ENCODE measurements at regions not wholly inside any gene's neighbourhood (a gene's known extent, or its start where the extent isn't known, plus 50 kb on each side); places are given as distances from the start of the nearest gene placed in this dataset.
"Not testable (repeated sequence)": the region's sequence is repeated elsewhere in the genome, so short reads cannot be mapped to it uniquely, and the experiment has no call there.

DNA sequence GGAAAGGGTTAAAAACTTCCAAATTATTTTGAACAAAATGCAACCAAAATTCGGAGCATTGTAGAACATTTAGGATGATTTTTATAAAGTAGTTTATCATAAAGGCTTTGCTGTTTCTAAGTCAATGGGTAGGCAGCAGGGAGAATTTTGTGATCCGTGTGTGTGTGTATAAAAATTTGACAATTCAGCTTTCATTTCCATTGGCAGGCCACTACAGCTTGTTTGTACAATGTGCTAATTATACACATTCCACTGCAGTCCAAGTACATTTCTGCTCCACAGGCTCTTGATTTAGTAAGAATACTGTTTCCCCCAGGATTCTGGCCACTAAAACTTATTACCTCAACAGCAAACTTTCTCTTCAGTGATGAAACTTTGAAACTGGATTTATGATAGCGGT lies 71.8 kb upstream of the LTBP1 start:
- ChIA-PET CTCF (no interaction called here), POLR2A (ENCODE audit: low non-redundant PET) (no interaction called here)
- no peak overlapping the region for H3K27ac ChIP-seq
- DNase-seq (ENCODE audit: low spot score), result no peak
- TF ChIP-seq, protein P1, sequence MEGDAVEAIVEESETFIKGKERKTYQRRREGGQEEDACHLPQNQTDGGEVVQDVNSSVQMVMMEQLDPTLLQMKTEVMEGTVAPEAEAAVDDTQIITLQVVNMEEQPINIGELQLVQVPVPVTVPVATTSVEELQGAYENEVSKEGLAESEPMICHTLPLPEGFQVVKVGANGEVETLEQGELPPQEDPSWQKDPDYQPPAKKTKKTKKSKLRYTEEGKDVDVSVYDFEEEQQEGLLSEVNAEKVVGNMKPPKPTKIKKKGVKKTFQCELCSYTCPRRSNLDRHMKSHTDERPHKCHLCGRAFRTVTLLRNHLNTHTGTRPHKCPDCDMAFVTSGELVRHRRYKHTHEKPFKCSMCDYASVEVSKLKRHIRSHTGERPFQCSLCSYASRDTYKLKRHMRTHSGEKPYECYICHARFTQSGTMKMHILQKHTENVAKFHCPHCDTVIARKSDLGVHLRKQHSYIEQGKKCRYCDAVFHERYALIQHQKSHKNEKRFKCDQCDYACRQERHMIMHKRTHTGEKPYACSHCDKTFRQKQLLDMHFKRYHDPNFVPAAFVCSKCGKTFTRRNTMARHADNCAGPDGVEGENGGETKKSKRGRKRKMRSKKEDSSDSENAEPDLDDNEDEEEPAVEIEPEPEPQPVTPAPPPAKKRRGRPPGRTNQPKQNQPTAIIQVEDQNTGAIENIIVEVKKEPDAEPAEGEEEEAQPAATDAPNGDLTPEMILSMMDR (conservative IDR thresholded peaks at IDR 0.05; ENCODE audit: low read depth), result no peak

DNA sequence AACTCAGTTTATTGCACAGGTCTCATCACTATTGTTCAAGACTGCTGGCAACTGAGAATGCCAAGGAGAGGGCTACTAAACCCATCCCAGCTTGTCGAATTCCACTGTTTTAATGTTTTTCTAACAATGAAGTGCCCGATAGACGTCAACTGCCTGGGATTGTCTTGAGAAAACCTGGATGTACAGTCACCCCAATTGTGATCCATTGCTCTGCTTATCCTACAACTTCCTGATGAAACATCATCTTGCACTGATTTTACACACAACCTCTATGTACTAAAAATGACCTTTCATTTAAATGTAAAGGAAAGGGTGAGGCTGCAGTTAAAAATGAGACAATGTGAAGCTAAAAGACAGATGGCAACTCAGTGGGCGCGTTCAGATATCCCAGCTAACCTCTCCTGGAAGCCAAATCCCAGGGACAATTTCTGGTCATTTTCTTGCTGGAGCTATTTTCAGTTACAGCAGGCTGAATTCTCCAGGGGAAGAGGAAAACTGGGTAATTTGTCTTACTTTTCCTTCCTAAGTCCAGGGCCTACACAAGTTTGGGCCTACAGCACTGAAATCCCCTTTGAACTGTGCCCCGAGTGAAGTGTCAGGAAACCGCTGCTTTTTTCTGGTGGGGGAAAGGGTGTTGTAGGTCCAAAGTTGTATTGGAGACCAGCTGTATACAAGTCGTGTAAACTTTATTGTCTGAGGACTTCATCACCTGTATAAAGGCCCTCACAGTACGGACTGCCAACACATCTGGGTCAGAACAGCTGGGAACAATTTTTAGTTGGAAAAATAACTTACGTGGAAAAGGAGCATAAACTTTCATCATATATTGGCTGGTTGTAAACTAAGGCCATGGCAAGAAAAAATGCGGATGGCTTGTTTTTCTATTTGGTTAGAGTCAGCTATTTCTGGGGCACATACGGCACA lies 68.9 kb upstream of the LTBP1 start:
- TF ChIP-seq, protein P1 (conservative IDR thresholded peaks at IDR 0.05; ENCODE audit: low read depth), result no peak
- no peak for DNase-seq (ENCODE audit: low spot score)
- H3K27ac ChIP-seq, result no peak overlapping the region
- ChIA-PET CTCF (no interaction called here), POLR2A (ENCODE audit: low non-redundant PET) (no interaction called here)

- POLR2A ChIA-PET (ENCODE audit: low non-redundant PET); H3K27ac ChIP-seq; DNase-seq (ENCODE audit: low spot score): not testable (repeated sequence)
- CTCF ChIA-PET, result interaction anchor here (0.6 kb wide), 1 partner anchor 15 kb away, joined by 3 read pairs; no protein-coding TSS in a partner anchor
These were observed 66.8 kb upstream of the LTBP1 start for GRCh38 chr2:32879943-32880342.

DNA sequence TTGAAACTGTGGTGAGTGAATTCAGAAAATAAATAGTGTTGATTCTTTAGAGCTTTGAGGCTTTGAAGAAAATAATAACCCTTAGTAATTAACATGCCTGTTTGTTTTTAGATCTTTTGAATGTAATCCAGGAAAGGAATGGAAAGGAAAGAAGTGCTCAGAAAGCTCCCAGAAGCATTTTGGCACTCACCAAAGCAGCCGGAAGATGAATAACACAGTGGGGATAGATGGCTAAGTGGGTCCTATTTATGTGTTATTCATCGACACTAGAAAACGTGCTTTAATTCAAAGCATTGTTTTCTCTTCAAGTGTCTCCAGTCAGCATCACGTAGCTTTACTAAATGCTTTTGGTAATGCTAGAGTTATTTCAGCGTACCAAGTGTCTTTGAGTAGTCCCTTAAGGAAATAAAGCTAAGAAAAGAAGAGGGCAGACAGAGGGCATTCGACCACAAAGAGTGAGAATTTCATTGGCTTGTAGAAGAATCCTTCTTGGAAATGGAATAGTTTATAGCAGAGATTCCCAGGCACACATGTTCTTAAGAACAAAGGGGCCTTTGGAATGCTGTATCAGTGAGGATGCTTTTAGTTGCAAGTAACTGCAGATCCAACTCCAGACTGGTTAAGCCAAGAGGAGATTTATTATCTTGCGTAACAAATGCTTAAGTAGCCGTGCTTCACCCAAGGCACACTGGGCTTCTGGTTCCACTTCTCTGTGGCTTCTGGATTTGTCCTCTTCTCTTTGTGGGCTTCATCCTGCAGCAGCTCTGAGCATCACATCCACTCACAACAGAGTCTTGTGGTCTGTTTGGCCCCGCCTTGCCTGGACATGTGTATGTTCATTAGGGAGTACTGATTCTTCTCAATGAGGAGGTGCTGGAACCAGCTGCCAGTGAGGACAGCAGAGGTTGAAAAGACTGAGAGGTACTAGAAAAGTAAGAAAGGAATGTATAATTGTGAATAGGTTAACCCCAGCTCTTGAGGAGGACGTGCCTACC lies 63.6 kb upstream of the LTBP1 start:
- no peak for DNase-seq (ENCODE audit: low spot score)
- TF ChIP-seq, protein P1 (conservative IDR thresholded peaks at IDR 0.05; ENCODE audit: low read depth), result no peak
- ChIA-PET CTCF (interaction anchor here (0.6 kb wide), 1 partner anchor 249 kb away, joined by 3 read pairs; no protein-coding TSS in a partner anchor), POLR2A (ENCODE audit: low non-redundant PET) (no interaction called here)
- no peak overlapping the region for H3K27ac ChIP-seq

DNA sequence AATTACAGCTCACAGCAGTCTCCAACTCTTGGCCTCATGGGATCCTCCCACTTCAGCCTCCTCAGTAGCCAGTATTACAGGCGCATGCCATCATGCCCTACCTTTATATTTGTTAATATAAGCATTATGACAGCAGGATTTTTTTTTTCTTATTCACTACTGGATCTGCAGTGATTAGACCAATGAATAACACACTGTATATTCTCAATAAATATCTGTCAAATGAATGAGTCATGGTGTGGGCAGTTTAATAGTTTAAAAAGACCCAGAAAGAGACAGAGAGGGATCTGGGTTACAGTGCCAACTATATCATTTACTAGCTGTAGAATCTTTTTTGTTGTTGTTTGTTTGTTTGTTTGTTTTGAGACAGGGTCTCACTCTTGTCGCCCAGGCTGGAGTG lies 62.4 kb upstream of the LTBP1 start:
- no peak overlapping the region for H3K27ac ChIP-seq
- no peak for DNase-seq (ENCODE audit: low spot score)
- TF ChIP-seq, protein P1 (conservative IDR thresholded peaks at IDR 0.05; ENCODE audit: low read depth), result no peak
- ChIA-PET POLR2A (ENCODE audit: low non-redundant PET) (no interaction called here), CTCF (no interaction called here)

GRCh38 chr2:32886397-32887055 lies 60.2 kb upstream of the LTBP1 start:
- H3K27ac ChIP-seq; POLR2A ChIA-PET (ENCODE audit: low non-redundant PET); DNase-seq (ENCODE audit: low spot score); CTCF ChIA-PET: not testable (repeated sequence)

DNA sequence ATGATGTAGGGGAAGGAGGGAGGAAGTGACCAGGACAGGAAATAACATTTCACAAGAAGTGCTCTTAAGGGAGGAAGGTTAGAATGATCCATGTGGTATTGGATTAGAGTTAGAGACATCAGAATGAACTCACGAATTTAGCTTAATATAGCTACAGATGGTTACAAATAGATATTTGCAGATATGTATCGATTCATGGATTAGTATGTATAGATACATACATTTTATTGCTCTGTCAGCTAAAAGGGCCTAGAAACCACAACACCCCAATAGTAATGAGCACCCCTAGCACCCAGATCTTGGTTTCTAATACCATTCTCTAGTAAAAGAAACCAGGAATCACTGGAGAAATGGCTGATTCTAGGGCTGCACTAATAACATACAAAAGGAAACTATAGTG lies 59.6 kb upstream of the LTBP1 start:
- no peak overlapping the region for H3K27ac ChIP-seq
- CTCF ChIA-PET, result no interaction called here
- TF ChIP-seq, protein P1 (conservative IDR thresholded peaks at IDR 0.05; ENCODE audit: low read depth), result no peak
- POLR2A ChIA-PET (ENCODE audit: low non-redundant PET), result no interaction called here
- no peak for DNase-seq (ENCODE audit: low spot score)
